Effector memory CD4-positive, alpha-beta T cell (primary cell): ENCODE measurements at regions not wholly inside any gene's neighbourhood (a gene's known extent, or its start where the extent isn't known, plus 50 kb on each side); places are given as distances from the start of the nearest gene placed in this dataset.

ENCODE experiments used
- DNase-seq, 3 donors: peaks; one replicate each; pipeline ENCODE4 v3.0.0-alpha.2; 2020
- H3K27ac ChIP-seq: 2 replicates; pipeline ENCODE4 v1.7.0; 2013; ENCODE audit warnings: mild to moderate bottlenecking, low read length, moderate library complexity; ENCODE audit not compliant: insufficient read depth, poor library complexity, severe bottlenecking
- H3K27me3 ChIP-seq: replicated peaks from 2 replicates; pipeline ENCODE4 v1.7.0; 2013; ENCODE audit warnings: mild to moderate bottlenecking, low read length; ENCODE audit not compliant: insufficient read depth, control insufficient read depth, poor library complexity, severe bottlenecking
- H3K36me3 ChIP-seq: 2 replicates; pipeline ENCODE4 v1.7.0; 2013; ENCODE audit warnings: mild to moderate bottlenecking, low read length, moderate library complexity; ENCODE audit not compliant: control insufficient read depth, insufficient read depth
- H3K4me1 ChIP-seq: 2 replicates; pipeline ENCODE4 v1.7.0; 2013; ENCODE audit warnings: low read length, mild to moderate bottlenecking; ENCODE audit not compliant: control insufficient read depth, insufficient read depth, poor library complexity, severe bottlenecking
- H3K4me3 ChIP-seq: 2 replicates; pipeline ENCODE4 v1.7.0; 2013; ENCODE audit warnings: low read length, low read depth, mild to moderate bottlenecking; ENCODE audit not compliant: insufficient read depth, poor library complexity, severe bottlenecking
- H3K9me3 ChIP-seq: 2 replicates; pipeline ENCODE4 v1.7.0; 2013; ENCODE audit warnings: mild to moderate bottlenecking, low read length, moderate library complexity; ENCODE audit not compliant: control insufficient read depth

- H3K9me3 ChIP-seq, result no peaks in the 10 kb centered on the region
- no peak overlapping the region for H3K4me3 ChIP-seq
- no peaks in the 10 kb centered on the region for H3K4me1 ChIP-seq
- peaks cover 25% of the 10 kb centered on the region for H3K36me3 ChIP-seq
- H3K27me3 ChIP-seq, result no peaks in the 10 kb centered on the region
- DNase-seq, result no peak
- no peak overlapping the region for H3K27ac ChIP-seq
Measured at GRCh38 chr1:219993554-219994433, 52.5 kb downstream of the EPRS1 start.

- DNase-seq, result no peak
Measured at GRCh38 chr1:219991919-219992318, 54.4 kb downstream of the EPRS1 start.

GRCh38 chr1:219991511-219991810 lies 54.8 kb downstream of the EPRS1 start:
- no peak for DNase-seq
- no peaks in the 10 kb centered on the region for H3K27me3 ChIP-seq
- no peak overlapping the region for H3K27ac ChIP-seq
- H3K9me3 ChIP-seq, result no peaks in the 10 kb centered on the region
- peaks cover 28% of the 10 kb centered on the region for H3K36me3 ChIP-seq
- H3K4me3 ChIP-seq, result no peak overlapping the region
- no peaks in the 10 kb centered on the region for H3K4me1 ChIP-seq

More at GRCh38 chr1:219991919-219992318, 54.4 kb downstream of the EPRS1 start:
- no peak overlapping the region for H3K4me3 ChIP-seq
- peaks cover 28% of the 10 kb centered on the region for H3K36me3 ChIP-seq
- H3K27me3 ChIP-seq, result no peaks in the 10 kb centered on the region
- H3K9me3 ChIP-seq, result no peaks in the 10 kb centered on the region
- no peak overlapping the region for H3K27ac ChIP-seq
- H3K4me1 ChIP-seq, result no peaks in the 10 kb centered on the region

- Histone ChIP-seq H3K36me3 (peaks cover 30% of the 10 kb centered on the region), H3K4me1 (no peaks in the 10 kb centered on the region), H3K27me3 (no peaks in the 10 kb centered on the region), H3K27ac (no peak overlapping the region), H3K4me3 (no peak overlapping the region), H3K9me3 (no peaks in the 10 kb centered on the region)
- no peak for DNase-seq
Measured at GRCh38 chr1:219990782-219991510, 55.4 kb downstream of the EPRS1 start.

GRCh38 chr1:219989766-219990165 lies 56.5 kb downstream of the EPRS1 start:
- H3K36me3 ChIP-seq, result peaks cover 26% of the 10 kb centered on the region
- no peak overlapping the region for H3K27ac ChIP-seq
- no peak for DNase-seq
- no peaks in the 10 kb centered on the region for H3K9me3 ChIP-seq
- H3K4me1 ChIP-seq, result no peaks in the 10 kb centered on the region
- H3K4me3 ChIP-seq, result no peak overlapping the region
- no peaks in the 10 kb centered on the region for H3K27me3 ChIP-seq

GRCh38 chr1:219988818-219989217 lies 57.5 kb downstream of the EPRS1 start:
- H3K36me3 ChIP-seq, result peaks cover 32% of the 10 kb centered on the region
- H3K9me3 ChIP-seq, result no peaks in the 10 kb centered on the region
- DNase-seq, result no peak
- H3K27me3 ChIP-seq, result no peaks in the 10 kb centered on the region
- no peak overlapping the region for H3K27ac ChIP-seq
- no peak overlapping the region for H3K4me3 ChIP-seq
- no peaks in the 10 kb centered on the region for H3K4me1 ChIP-seq

- H3K4me3 ChIP-seq, result no peak overlapping the region
- DNase-seq, result no peak
- H3K36me3 ChIP-seq, result peaks cover 36% of the 10 kb centered on the region
- no peak overlapping the region for H3K27ac ChIP-seq
- no peaks in the 10 kb centered on the region for H3K9me3 ChIP-seq
- H3K27me3 ChIP-seq, result no peaks in the 10 kb centered on the region
- no peaks in the 10 kb centered on the region for H3K4me1 ChIP-seq
Measured at GRCh38 chr1:219988387-219988786, 57.9 kb downstream of the EPRS1 start.

- Histone ChIP-seq H3K4me3 (no peak overlapping the region), H3K27me3 (no peaks in the 10 kb centered on the region), H3K9me3 (no peaks in the 10 kb centered on the region), H3K27ac (no peak overlapping the region), H3K36me3 (peaks cover 47% of the 10 kb centered on the region), H3K4me1 (no peaks in the 10 kb centered on the region)
- no peak for DNase-seq
Measured at GRCh38 chr1:219987325-219987724, 59.0 kb upstream of the SLC30A10 start.

- no peak overlapping the region for H3K27ac ChIP-seq
Measured at GRCh38 chr1:219985169-219985568, 56.8 kb upstream of the SLC30A10 start.

More at GRCh38 chr1:219985169-219985568, 56.8 kb upstream of the SLC30A10 start:
- Histone ChIP-seq H3K9me3 (no peaks in the 10 kb centered on the region), H3K27me3 (no peaks in the 10 kb centered on the region), H3K4me3 (no peak overlapping the region), H3K36me3 (peaks cover 53% of the 10 kb centered on the region), H3K4me1 (no peaks in the 10 kb centered on the region)
- no peak for DNase-seq
